H9 (cell line): ENCODE measurements at regions not wholly inside any gene's neighbourhood (a gene's known extent, or its start where the extent isn't known, plus 50 kb on each side); places are given as distances from the start of the nearest gene placed in this dataset.

ENCODE experiments used
- DNase-seq: peaks from one replicate; pipeline ENCODE4 v3.0.0-alpha.2; 2017
- H2AFZ ChIP-seq: one replicate; pipeline ENCODE4 v1.6.1; 2013; ENCODE audit warnings: mild to moderate bottlenecking, low read length, control low read depth, moderate library complexity
- H2AK5ac ChIP-seq: 2 replicates; pipeline ENCODE4 v1.6.1; 2013; ENCODE audit warnings: low read length, control low read depth, mixed read lengths; ENCODE audit not compliant: insufficient read length
- H2BK120ac ChIP-seq: one replicate; pipeline ENCODE4 v1.6.1; 2013; ENCODE audit warnings: low read depth, mild to moderate bottlenecking, low read length, control low read depth, inconsistent platforms; ENCODE audit not compliant: poor library complexity, severe bottlenecking
- H2BK12ac ChIP-seq: 2 replicates; pipeline ENCODE4 v1.6.1; 2013; ENCODE audit warnings: low read length, control low read depth, mixed read lengths, low read depth; ENCODE audit not compliant: insufficient read length
- H2BK15ac ChIP-seq: 2 replicates; pipeline ENCODE4 v1.6.1; 2013; ENCODE audit warnings: low read depth, low read length, control low read depth
- H2BK20ac ChIP-seq: one replicate; pipeline ENCODE4 v1.6.1; 2013; ENCODE audit warnings: low read depth, mild to moderate bottlenecking, low read length, control low read depth, inconsistent platforms; ENCODE audit not compliant: poor library complexity, severe bottlenecking
- H2BK5ac ChIP-seq: 2 replicates; pipeline ENCODE4 v1.6.1; 2013; ENCODE audit warnings: low read length, control low read depth, mixed read lengths; ENCODE audit not compliant: insufficient read length
- H3K14ac ChIP-seq: 2 replicates; pipeline ENCODE4 v1.6.1; 2013; ENCODE audit warnings: low read length, control low read depth; ENCODE audit not compliant: insufficient read depth
- H3K18ac ChIP-seq: 2 replicates; pipeline ENCODE4 v1.6.1; 2013; ENCODE audit warnings: low read depth, mild to moderate bottlenecking, mixed read lengths, low read length, control low read depth; ENCODE audit not compliant: insufficient read length
- H3K23ac ChIP-seq: 2 replicates; pipeline ENCODE4 v1.6.1; 2013; ENCODE audit warnings: low read length, control low read depth, mixed read lengths, low read depth; ENCODE audit not compliant: insufficient read length
- H3K23me2 ChIP-seq: 2 replicates; pipeline ENCODE4 v1.6.1; 2013; ENCODE audit warnings: low read depth, mild to moderate bottlenecking, mixed read lengths, low read length, control low read depth; ENCODE audit not compliant: insufficient read length, poor library complexity, severe bottlenecking
- H3K27ac ChIP-seq: 2 replicates; pipeline ENCODE4 v1.5.1; 2013; ENCODE audit warnings: low read length, control low read depth, mixed read lengths, low read depth; ENCODE audit not compliant: insufficient read length
- H3K27me3 ChIP-seq: 2 replicates; pipeline ENCODE4 v1.6.1; 2013; ENCODE audit warnings: low read length, control low read depth, inconsistent platforms; ENCODE audit not compliant: insufficient read depth
- H3K4ac ChIP-seq: 2 replicates; pipeline ENCODE4 v1.6.1; 2013; ENCODE audit warnings: low read depth, mild to moderate bottlenecking, control low read depth, inconsistent platforms, low read length, moderate library complexity
- H3K4me1 ChIP-seq: 2 replicates; pipeline ENCODE4 v1.6.1; 2013; ENCODE audit warnings: low read length, control low read depth, inconsistent platforms; ENCODE audit not compliant: insufficient read depth
- H3K4me2 ChIP-seq: 2 replicates; pipeline ENCODE4 v1.6.1; 2013; ENCODE audit warnings: low read length, control low read depth, mixed read lengths; ENCODE audit not compliant: insufficient read length, insufficient read depth
- H3K56ac ChIP-seq: 2 replicates; pipeline ENCODE4 v1.6.1; 2013; ENCODE audit warnings: low read depth, mild to moderate bottlenecking, mixed read lengths, low read length, control low read depth; ENCODE audit not compliant: insufficient read length
- H3K79me1 ChIP-seq: 2 replicates; pipeline ENCODE4 v1.6.1; 2013; ENCODE audit warnings: low read depth, mild to moderate bottlenecking, moderate library complexity, low read length, control low read depth, inconsistent platforms; ENCODE audit not compliant: insufficient read depth, poor library complexity, severe bottlenecking
- H3K79me2 ChIP-seq: 2 replicates; pipeline ENCODE4 v1.6.1; 2013; ENCODE audit warnings: low read length, control low read depth, inconsistent platforms; ENCODE audit not compliant: insufficient read depth
- H3K9ac ChIP-seq: 2 replicates; pipeline ENCODE4 v1.6.1; 2013; ENCODE audit warnings: low read length, control low read depth, mixed read lengths; ENCODE audit not compliant: insufficient read length; ENCODE audit errors: extremely low read depth
- H3K9me3 ChIP-seq: one replicate; pipeline ENCODE4 v1.6.1; 2013; ENCODE audit warnings: low read depth, low read length, inconsistent platforms; ENCODE audit not compliant: control insufficient read depth
- H3T11ph ChIP-seq: one replicate; pipeline ENCODE4 v1.6.1; 2013; ENCODE audit warnings: mild to moderate bottlenecking, low read length, control low read depth, inconsistent platforms
- H4K20me1 ChIP-seq: one replicate; pipeline ENCODE4 v1.6.1; 2013; ENCODE audit not compliant: control insufficient read depth, insufficient read length, insufficient read depth
- H4K5ac ChIP-seq: 2 replicates; pipeline ENCODE4 v1.6.1; 2013; ENCODE audit warnings: low read depth, mild to moderate bottlenecking, mixed read lengths, low read length, control low read depth; ENCODE audit not compliant: insufficient read length
- H4K8ac ChIP-seq: replicated peaks from 2 replicates; pipeline ENCODE4 v1.6.1; 2013; ENCODE audit warnings: low read length, control low read depth, mixed read lengths, low read depth; ENCODE audit not compliant: insufficient read length
- H4K91ac ChIP-seq: 2 replicates; pipeline ENCODE4 v1.6.1; 2013; ENCODE audit warnings: low read depth, mild to moderate bottlenecking, moderate library complexity, mixed read lengths, low read length, control low read depth; ENCODE audit not compliant: insufficient read length
- H3K27ac Mint-ChIP-seq, 3 experiments: 2 replicates in 2 of 3; 3 replicates in 1 of 3; pipeline ENCODE4 v1.8.0; 2020 to 2021; ENCODE audit warnings: mixed read lengths in 3 of 3, mild to moderate bottlenecking in 1 of 3, moderate library complexity in 1 of 3
- H3K27me3 Mint-ChIP-seq: 2 replicates; pipeline ENCODE4 v1.8.0; 2021; ENCODE audit warnings: low read depth, mild to moderate bottlenecking, moderate library complexity, mixed read lengths
- H3K36me3 Mint-ChIP-seq, 3 experiments: 2 replicates in 2 of 3; 3 replicates in 1 of 3; pipeline ENCODE4 v1.8.0; 2020 to 2021; ENCODE audit warnings: low read depth in 3 of 3, mixed read lengths in 3 of 3; ENCODE audit not compliant: insufficient read depth in 1 of 3
- H3K4me1 Mint-ChIP-seq, 2 experiments: 2 replicates each; pipeline ENCODE4 v1.8.0; 2020; ENCODE audit warnings: mixed read lengths in 2 of 2
- H3K4me3 Mint-ChIP-seq, 2 experiments: 2 replicates in 1 of 2; 3 replicates in 1 of 2; pipeline ENCODE4 v1.8.0; 2020 to 2021; ENCODE audit warnings: mild to moderate bottlenecking in 2 of 2, mixed read lengths in 2 of 2, moderate library complexity in 1 of 2
- H3K9me3 Mint-ChIP-seq, 2 experiments: 2 replicates in 1 of 2; 3 replicates in 1 of 2; pipeline ENCODE4 v1.8.0; 2020; ENCODE audit warnings: mild to moderate bottlenecking in 2 of 2, mixed read lengths in 2 of 2, moderate library complexity in 1 of 2
- TF ChIP-seq, protein P1 (sequence below): fragments of 200-600 bp; sonication (generic); conservative IDR thresholded peaks from 3 replicates; pipeline ENCODE4 v1.8.0; 2021; ENCODE audit warnings: antibody characterized with exemption, mild to moderate bottlenecking

DNA sequence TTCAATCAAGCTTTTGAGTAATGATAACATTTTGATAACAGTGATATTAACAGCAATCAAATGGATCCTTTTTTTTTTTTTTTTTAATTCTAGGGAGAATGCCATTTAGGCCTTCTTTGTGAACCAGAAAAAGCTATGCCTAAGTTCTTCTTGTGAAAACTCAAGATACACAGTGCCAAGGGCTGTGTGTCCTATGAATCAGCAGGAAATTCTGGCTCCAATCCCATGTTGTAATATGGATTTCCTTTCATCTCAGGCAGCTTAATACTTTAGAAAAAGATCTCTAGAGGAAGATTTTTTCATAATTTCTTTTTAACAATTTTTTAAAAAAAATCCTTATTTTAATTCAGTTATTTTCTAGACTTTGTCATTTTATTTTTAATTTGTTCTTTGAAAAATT, 96.1 kb downstream of the NUDT12 start:
- H3K79me1 ChIP-seq = no peaks in the 10 kb centered on the region
- no peaks in the 10 kb centered on the region for H4K20me1 ChIP-seq
- H3K27ac Mint-ChIP-seq = no peak overlapping the region
- no peak overlapping the region for H2BK5ac ChIP-seq
- H4K8ac ChIP-seq = no peak overlapping the region
- H2AK5ac ChIP-seq = no peak overlapping the region
- no peaks in the 10 kb centered on the region for H3K9me3 Mint-ChIP-seq
- DNase-seq = no peak
- H3K23ac ChIP-seq = no peak overlapping the region
- no peak overlapping the region for H3K14ac ChIP-seq
- no peaks in the 10 kb centered on the region for H3K36me3 Mint-ChIP-seq
- H3K27me3 ChIP-seq = no peaks in the 10 kb centered on the region
- H3K4me1 ChIP-seq = no peaks in the 10 kb centered on the region
- no peaks in the 10 kb centered on the region for H3K4me1 Mint-ChIP-seq
- no peak overlapping the region for H3K18ac ChIP-seq
- no peak overlapping the region for H3K9ac ChIP-seq
- H2BK20ac ChIP-seq = no peak overlapping the region
- H3K4me2 ChIP-seq = no peak overlapping the region
- no peak overlapping the region for H2BK15ac ChIP-seq
- H3K27me3 Mint-ChIP-seq = no peaks in the 10 kb centered on the region
- H2BK120ac ChIP-seq = no peak overlapping the region
- H3K4me3 Mint-ChIP-seq = no peak overlapping the region
- TF ChIP-seq, protein P1, sequence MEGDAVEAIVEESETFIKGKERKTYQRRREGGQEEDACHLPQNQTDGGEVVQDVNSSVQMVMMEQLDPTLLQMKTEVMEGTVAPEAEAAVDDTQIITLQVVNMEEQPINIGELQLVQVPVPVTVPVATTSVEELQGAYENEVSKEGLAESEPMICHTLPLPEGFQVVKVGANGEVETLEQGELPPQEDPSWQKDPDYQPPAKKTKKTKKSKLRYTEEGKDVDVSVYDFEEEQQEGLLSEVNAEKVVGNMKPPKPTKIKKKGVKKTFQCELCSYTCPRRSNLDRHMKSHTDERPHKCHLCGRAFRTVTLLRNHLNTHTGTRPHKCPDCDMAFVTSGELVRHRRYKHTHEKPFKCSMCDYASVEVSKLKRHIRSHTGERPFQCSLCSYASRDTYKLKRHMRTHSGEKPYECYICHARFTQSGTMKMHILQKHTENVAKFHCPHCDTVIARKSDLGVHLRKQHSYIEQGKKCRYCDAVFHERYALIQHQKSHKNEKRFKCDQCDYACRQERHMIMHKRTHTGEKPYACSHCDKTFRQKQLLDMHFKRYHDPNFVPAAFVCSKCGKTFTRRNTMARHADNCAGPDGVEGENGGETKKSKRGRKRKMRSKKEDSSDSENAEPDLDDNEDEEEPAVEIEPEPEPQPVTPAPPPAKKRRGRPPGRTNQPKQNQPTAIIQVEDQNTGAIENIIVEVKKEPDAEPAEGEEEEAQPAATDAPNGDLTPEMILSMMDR = no peak
- no peaks in the 10 kb centered on the region for H3K23me2 ChIP-seq
- H3K56ac ChIP-seq = no peak overlapping the region
- H2BK12ac ChIP-seq = no peak overlapping the region
- H3K27ac ChIP-seq = no peak overlapping the region
- no peak overlapping the region for H2AFZ ChIP-seq
- no peak overlapping the region for H3K4ac ChIP-seq
- H4K91ac ChIP-seq = no peak overlapping the region
- no peaks in the 10 kb centered on the region for H3K9me3 ChIP-seq
- no peak overlapping the region for H3T11ph ChIP-seq
- H4K5ac ChIP-seq = no peak overlapping the region
- no peaks in the 10 kb centered on the region for H3K79me2 ChIP-seq
